GM18526 (cell line): ENCODE measurements at regions not wholly inside any gene's neighbourhood (a gene's known extent, or its start where the extent isn't known, plus 50 kb on each side); places are given as distances from the start of the nearest gene placed in this dataset.

ENCODE experiments used
- POLR2A ChIP-seq: IDR thresholded peaks from 3 replicates; pipeline ENCODE4 v1.6.1; 2011; ENCODE audit not compliant: insufficient read length; ENCODE audit errors: extremely low read depth

- TF ChIP-seq POLR2A, result no peak
These were observed 472.8 kb downstream of the EIPR1 start for GRCh38 chr2:2904721-2905350.

- TF ChIP-seq POLR2A, result no peak
These were observed 474.9 kb downstream of the EIPR1 start for GRCh38 chr2:2902547-2903281.

- no peak for TF ChIP-seq POLR2A
These were observed 476.0 kb downstream of the EIPR1 start for GRCh38 chr2:2901384-2902345.

- no peak for TF ChIP-seq POLR2A
These were observed 477.8 kb downstream of the EIPR1 start for GRCh38 chr2:2899826-2900225.

- TF ChIP-seq POLR2A, result no peak
These were observed 478.9 kb downstream of the EIPR1 start for GRCh38 chr2:2898744-2899143.

- no peak for TF ChIP-seq POLR2A
These were observed 481.0 kb downstream of the EIPR1 start for GRCh38 chr2:2896643-2897042.

GRCh38 chr2:2896011-2896410, 481.6 kb downstream of the EIPR1 start:
- TF ChIP-seq POLR2A, result no peak

GRCh38 chr2:2892892-2893291, 484.7 kb downstream of the EIPR1 start:
- no peak for TF ChIP-seq POLR2A

GRCh38 chr2:2892378-2892777, 485.2 kb downstream of the EIPR1 start:
- no peak for TF ChIP-seq POLR2A

GRCh38 chr2:2890901-2891300, 486.7 kb downstream of the EIPR1 start:
- TF ChIP-seq POLR2A, result no peak

- no peak for TF ChIP-seq POLR2A
These were observed 487.4 kb downstream of the EIPR1 start for GRCh38 chr2:2890246-2890645.

GRCh38 chr2:2889646-2890045, 488.0 kb downstream of the EIPR1 start:
- TF ChIP-seq POLR2A, result no peak

- no peak for TF ChIP-seq POLR2A
These were observed 488.5 kb downstream of the EIPR1 start for GRCh38 chr2:2889141-2889540.

GRCh38 chr2:2887772-2888387, 489.7 kb downstream of the EIPR1 start:
- TF ChIP-seq POLR2A, result no peak

- no peak for TF ChIP-seq POLR2A
These were observed 490.7 kb downstream of the EIPR1 start for GRCh38 chr2:2886922-2887321.

- TF ChIP-seq POLR2A, result no peak
These were observed 496.1 kb downstream of the EIPR1 start for GRCh38 chr2:2881499-2881898.

GRCh38 chr2:2880938-2881337, 496.7 kb downstream of the EIPR1 start:
- no peak for TF ChIP-seq POLR2A
